Stomach (tissue), 8 donors: ENCODE measurements at regions not wholly inside any gene's neighbourhood (a gene's known extent, or its start where the extent isn't known, plus 50 kb on each side); places are given as distances from the start of the nearest gene placed in this dataset.

Experiments used
- DNase-seq, 2 donors: peaks; one replicate each; pipeline versions ENCODE4 v3.0.0 to v3.0.0-alpha.2; 2013 to 2019
- H3K27ac ChIP-seq, 5 donors: fragments of 200-600 bp in 4 of 5; sonication (generic) in 4 of 5; one replicate each; pipeline ENCODE4 v1.5.1; 2013 to 2019; ENCODE audit warnings: mild to moderate bottlenecking in 1 of 5, moderate library complexity in 1 of 5
- H3K27me3 ChIP-seq, 3 donors: fragments of 200-600 bp; sonication (generic); one replicate each; pipeline ENCODE4 v1.5.1; 2017 to 2019; ENCODE audit warnings: mixed run types in 1 of 3
- H3K36me3 ChIP-seq, 4 donors: fragments of 200-600 bp; sonication (generic); 1 replicate in 3 of 4; 2 replicates in 1 of 4; pipeline ENCODE4 v1.5.1; 2016 to 2019
- H3K4me1 ChIP-seq, 4 donors: fragments of 200-600 bp; sonication (generic); one replicate each; pipeline ENCODE4 v1.5.1; 2016 to 2019
- H3K4me3 ChIP-seq, 4 donors: fragments of 200-600 bp; sonication (generic) in 3 of 4; one replicate each; pipeline ENCODE4 v1.5.1; 2016 to 2019; ENCODE audit warnings: mild to moderate bottlenecking in 1 of 4
- H3K9me3 ChIP-seq, 4 donors: fragments of 200-600 bp; sonication (generic); one replicate each; pipeline ENCODE4 v1.5.1; 2016 to 2019
- CTCF ChIP-seq, 7 experiments: fragments of 450-650 bp in 4 of 7; fragments of 200-600 bp in 3 of 7; sonication (generic) in 3 of 7; IDR thresholded peaks; one replicate each; pipeline ENCODE4 v1.5.1; 2016 to 2019; ENCODE audit warnings: antibody characterized with exemption in 7 of 7, control low read depth in 2 of 7, mild to moderate bottlenecking in 1 of 7
- EP300 ChIP-seq: sonication (generic); formaldehyde crosslinking; IDR thresholded peaks from one replicate; pipeline ENCODE4 v1.6.1; 2017; ENCODE audit warnings: antibody characterized with exemption
- POLR2A ChIP-seq, 4 donors: fragments of 450-650 bp; IDR thresholded peaks; one replicate each; pipeline ENCODE4 v1.6.1; 2016; ENCODE audit warnings: antibody characterized with exemption in 4 of 4, control low read depth in 2 of 4, mild to moderate bottlenecking in 1 of 4, moderate library complexity in 1 of 4
- POLR2AphosphoS5 ChIP-seq, 3 donors: sonication (generic); formaldehyde crosslinking; IDR thresholded peaks; one replicate each; pipeline ENCODE4 v1.6.1; 2016; ENCODE audit warnings: antibody characterized with exemption in 3 of 3
- WGBS, 5 donors: extraction: QIAGEN DNeasy Blood & Tissue Kit in 3 of 5; methylation state at CpG; one replicate each; pipeline versions ENCODE4 v1.1.5 to v1.1.7; 2013 to 2018; 5-methylcytosine and 5-hydroxymethylcytosine counted together
- intact Hi-C: fragments of 100-400 bp; cut with DNase I; formaldehyde crosslinking; loops from one replicate; pipeline ENCODE4 v1.15.1; 2023; ENCODE audit warnings: low total_unique reads
- donor health status: healthy with polysubstance abuse.
- donor health status: Bipolar disorder and iron deficiency.
- donor health status: healthy.

DNA sequence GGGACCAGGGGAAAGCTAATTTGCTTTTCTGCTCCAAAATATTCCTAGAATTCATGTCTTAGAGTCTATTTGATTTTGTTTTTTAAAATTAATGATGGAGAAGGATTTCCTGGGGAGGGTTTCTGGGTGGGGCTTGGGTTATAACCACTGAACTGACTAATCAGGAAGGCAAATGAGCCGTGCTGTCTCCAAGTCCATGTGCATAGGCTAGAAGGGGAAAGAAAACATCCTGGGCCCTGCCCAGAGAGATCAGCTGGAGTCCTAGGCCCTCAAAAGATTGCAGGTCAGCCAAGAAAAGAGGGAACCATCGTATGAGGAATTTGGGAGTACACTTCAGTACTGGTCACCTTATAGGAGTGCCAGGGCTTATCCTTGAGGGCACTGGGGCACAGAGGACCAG lies 480.2 kb upstream of the CELF4 start:
- H3K9me3 ChIP-seq = no peaks in the 10 kb centered on the region
- no peak for DNase-seq
- intact Hi-C loops = no loop called here
- 66 to 89% (median 72%) methylated on average over 2 of the region's 2 CpGs for WGBS, 5 donors
- H3K4me3 ChIP-seq = no peak overlapping the region
- no peaks in the 10 kb centered on the region for H3K36me3 ChIP-seq
- no peak overlapping the region for H3K27ac ChIP-seq
- TF ChIP-seq CTCF (IDR thresholded peaks at IDR 0.05) = no peak
- TF ChIP-seq POLR2AphosphoS5 (IDR thresholded peaks at IDR 0.05) = no peak
- TF ChIP-seq POLR2A (IDR thresholded peaks at IDR 0.05) = no peak
- TF ChIP-seq EP300 = no peak
- H3K4me1 ChIP-seq = no peaks in the 10 kb centered on the region
- H3K27me3 ChIP-seq = no peaks in the 10 kb centered on the region

DNA sequence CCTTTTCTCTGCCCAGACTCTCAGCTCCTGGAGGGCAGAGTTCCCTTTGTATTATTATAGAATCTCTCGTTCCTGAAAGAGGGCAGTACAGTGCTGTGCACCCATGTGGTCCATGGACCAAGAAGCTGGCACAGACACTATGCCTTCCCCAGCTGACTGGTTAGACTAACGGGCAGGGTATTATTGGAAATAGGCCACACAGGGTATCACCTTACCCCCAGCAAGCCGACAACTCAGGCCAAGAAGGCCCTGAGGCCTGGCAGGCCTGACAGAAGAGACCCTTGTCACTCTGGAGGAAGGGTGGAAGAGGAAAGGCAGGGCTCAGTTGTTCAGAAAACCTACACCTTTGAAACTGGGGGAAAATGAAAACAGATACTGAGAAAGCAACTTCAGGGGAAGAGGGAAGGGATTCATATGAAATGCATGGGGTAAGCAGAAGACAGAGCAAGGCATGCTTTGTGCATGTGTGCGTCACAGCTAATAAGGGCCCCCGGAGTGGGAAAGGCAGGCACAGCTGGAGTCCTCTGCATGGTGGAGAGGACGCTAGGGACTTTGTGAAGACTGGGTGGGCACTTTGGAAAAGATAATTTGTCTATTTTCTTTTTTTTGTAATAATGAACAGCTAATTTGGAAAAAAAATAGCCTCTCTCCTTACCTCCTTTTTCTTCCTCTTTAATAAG lies 476.8 kb upstream of the CELF4 start:
- intact Hi-C loops = no loop called here

GRCh38 chr18:38038242-38038641 lies 472.6 kb upstream of the CELF4 start:
- Histone ChIP-seq H3K4me3 (no peak overlapping the region), H3K4me1 (no peaks in the 10 kb centered on the region), H3K9me3 (no peaks in the 10 kb centered on the region), H3K27ac (no peak overlapping the region), H3K36me3 (no peaks in the 10 kb centered on the region), H3K27me3 (no peaks in the 10 kb centered on the region)
- TF ChIP-seq POLR2A (IDR thresholded peaks at IDR 0.05) (no peak), POLR2AphosphoS5 (IDR thresholded peaks at IDR 0.05) (no peak), EP300 (no peak), CTCF (IDR thresholded peaks at IDR 0.05) (no peak)
- intact Hi-C loops = no loop called here
- no peak for DNase-seq

More for the DNA sequence above, 476.8 kb upstream of the CELF4 start:
- H3K4me3 ChIP-seq = no peak overlapping the region
- no peaks in the 10 kb centered on the region for H3K36me3 ChIP-seq
- no peaks in the 10 kb centered on the region for H3K27me3 ChIP-seq
- H3K27ac ChIP-seq = no peak overlapping the region
- no peak for DNase-seq
- no peak for TF ChIP-seq EP300
- TF ChIP-seq POLR2AphosphoS5 (IDR thresholded peaks at IDR 0.05) = no peak
- no peak for TF ChIP-seq POLR2A (IDR thresholded peaks at IDR 0.05)
- no peak for TF ChIP-seq CTCF (IDR thresholded peaks at IDR 0.05)
- H3K4me1 ChIP-seq = no peaks in the 10 kb centered on the region
- no peaks in the 10 kb centered on the region for H3K9me3 ChIP-seq
- WGBS, 5 donors = 74 to 81% (median 76%) methylated on average over 6 of the region's 6 CpGs

DNA sequence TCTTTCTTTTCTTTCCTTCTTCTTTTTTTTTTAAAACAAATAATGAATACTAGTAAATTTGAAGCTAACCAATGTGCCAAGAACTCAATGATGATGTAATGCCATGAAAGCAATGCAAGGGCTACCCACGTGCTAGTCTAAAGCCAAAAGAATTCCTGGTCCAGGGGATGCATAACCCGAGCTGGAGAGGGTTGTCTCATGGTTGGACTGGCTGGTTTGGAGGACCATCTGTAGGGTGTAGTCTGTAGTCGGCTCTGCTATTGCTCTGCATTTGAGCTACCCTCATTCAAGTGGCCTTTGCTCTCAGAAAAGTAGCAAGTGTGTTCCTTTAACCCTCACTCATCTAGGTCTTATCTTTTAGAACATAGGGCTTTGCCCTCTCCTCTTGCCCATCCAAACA lies 469.6 kb upstream of the CELF4 start:
- Histone ChIP-seq H3K27ac (no peak overlapping the region), H3K36me3 (no peaks in the 10 kb centered on the region), H3K4me1 (no peaks in the 10 kb centered on the region), H3K9me3 (no peaks in the 10 kb centered on the region), H3K27me3 (no peaks in the 10 kb centered on the region), H3K4me3 (no peak overlapping the region)
- DNase-seq = no peak
- WGBS, 5 donors = 50 to 72% (median 58%) methylated on average over 3 of the region's 3 CpGs
- intact Hi-C loops = no loop called here
- TF ChIP-seq POLR2AphosphoS5 (IDR thresholded peaks at IDR 0.05) = no peak
- TF ChIP-seq CTCF (IDR thresholded peaks at IDR 0.05) = no peak
- TF ChIP-seq POLR2A (IDR thresholded peaks at IDR 0.05) = no peak
- no peak for TF ChIP-seq EP300
